Trophoblast cell (in vitro differentiated cells and primary cell): ENCODE measurements at regions not wholly inside any gene's neighbourhood (a gene's known extent, or its start where the extent isn't known, plus 50 kb on each side); places are given as distances from the start of the nearest gene placed in this dataset.

Source experiments
- DNase-seq, 2 donors: peaks; one replicate each; pipeline ENCODE4 v3.0.0-alpha.2; 2016
- H2AFZ ChIP-seq: 2 replicates; pipeline ENCODE4 v1.6.1; 2013; ENCODE audit warnings: low read length, moderate library complexity, mild to moderate bottlenecking; ENCODE audit not compliant: insufficient read depth, poor library complexity
- H2AK5ac ChIP-seq: 2 replicates; pipeline ENCODE4 v1.6.1; 2013; ENCODE audit warnings: mild to moderate bottlenecking, low read length
- H2BK120ac ChIP-seq: 2 replicates; pipeline ENCODE4 v1.6.1; 2013; ENCODE audit warnings: low read length, mild to moderate bottlenecking, moderate library complexity; ENCODE audit not compliant: insufficient read depth, poor library complexity
- H2BK12ac ChIP-seq: 2 replicates; pipeline ENCODE4 v1.6.1; 2013; ENCODE audit warnings: mild to moderate bottlenecking, low read length, moderate library complexity
- H2BK5ac ChIP-seq: 2 replicates; pipeline ENCODE4 v1.6.1; 2013; ENCODE audit warnings: low read length, low read depth, moderate library complexity, mild to moderate bottlenecking; ENCODE audit not compliant: poor library complexity
- H3K14ac ChIP-seq: 2 replicates; pipeline ENCODE4 v1.6.1; 2013; ENCODE audit warnings: mild to moderate bottlenecking, low read length
- H3K18ac ChIP-seq: 2 replicates; pipeline ENCODE4 v1.6.1; 2013; ENCODE audit warnings: mild to moderate bottlenecking, low read length
- H3K23ac ChIP-seq: 2 replicates; pipeline ENCODE4 v1.6.1; 2013; ENCODE audit warnings: low read length
- H3K27ac ChIP-seq: 2 replicates; pipeline ENCODE4 v1.5.1; 2013; ENCODE audit warnings: low read depth, mild to moderate bottlenecking, inconsistent platforms, low read length, moderate library complexity
- H3K27me3 ChIP-seq: 2 replicates; pipeline ENCODE4 v1.6.1; 2013; ENCODE audit warnings: inconsistent platforms, mild to moderate bottlenecking, low read length, moderate library complexity; ENCODE audit not compliant: insufficient read depth
- H3K36me3 ChIP-seq, 2 experiments: 1 replicate in 1 of 2; 2 replicates in 1 of 2; pipeline ENCODE4 v1.6.1; 2013; ENCODE audit warnings: low read length in 2 of 2, mild to moderate bottlenecking in 2 of 2, moderate library complexity in 1 of 2; ENCODE audit not compliant: insufficient read depth in 2 of 2, control insufficient read depth in 1 of 2
- H3K4ac ChIP-seq: 2 replicates; pipeline ENCODE4 v1.6.1; 2013; ENCODE audit warnings: low read depth, mild to moderate bottlenecking, low read length, moderate library complexity
- H3K4me1 ChIP-seq, 2 experiments: 1 replicate in 1 of 2; 2 replicates in 1 of 2; pipeline ENCODE4 v1.6.1; 2013; ENCODE audit warnings: low read length in 2 of 2, mild to moderate bottlenecking in 2 of 2, moderate library complexity in 1 of 2; ENCODE audit not compliant: insufficient read depth in 2 of 2, control insufficient read depth in 1 of 2
- H3K4me2 ChIP-seq: 2 replicates; pipeline ENCODE4 v1.6.1; 2013; ENCODE audit warnings: inconsistent platforms, mild to moderate bottlenecking, low read length, moderate library complexity
- H3K4me3 ChIP-seq: 2 replicates; pipeline ENCODE4 v1.5.1; 2013; ENCODE audit warnings: mild to moderate bottlenecking, low read depth, low read length, inconsistent platforms
- H3K79me1 ChIP-seq: one replicate; pipeline ENCODE4 v1.6.1; 2013; ENCODE audit warnings: low read length
- H3K79me2 ChIP-seq: 2 replicates; pipeline ENCODE4 v1.6.1; 2013; ENCODE audit warnings: low read length, mild to moderate bottlenecking; ENCODE audit not compliant: control insufficient read depth, insufficient read depth, poor library complexity
- H3K9ac ChIP-seq: 2 replicates; pipeline ENCODE4 v1.6.1; 2013; ENCODE audit warnings: mild to moderate bottlenecking, low read length
- H3K9me3 ChIP-seq: 2 replicates; pipeline ENCODE4 v1.6.1; 2013; ENCODE audit warnings: low read depth, mild to moderate bottlenecking, control low read depth, inconsistent platforms, low read length; ENCODE audit not compliant: insufficient read depth
- H4K12ac ChIP-seq: 2 replicates; pipeline ENCODE4 v1.6.1; 2013; ENCODE audit warnings: low read depth, mild to moderate bottlenecking, low read length, moderate library complexity
- H4K8ac ChIP-seq: 2 replicates; pipeline ENCODE4 v1.6.1; 2013; ENCODE audit warnings: low read depth, mild to moderate bottlenecking, low read length, moderate library complexity
- H4K91ac ChIP-seq: one replicate; pipeline ENCODE4 v1.6.1; 2013; ENCODE audit warnings: low read depth, mild to moderate bottlenecking, low read length, moderate library complexity
- WGBS: extraction: QIAGEN DNeasy Blood & Tissue Kit; methylation state at CpG from one replicate; pipeline ENCODE4 v1.1.7; 2013; ENCODE audit warnings: missing lambda C conversion rate; ENCODE audit not compliant: insufficient read length, insufficient coverage; ENCODE audit errors: extremely low coverage; 5-methylcytosine and 5-hydroxymethylcytosine counted together

- Histone ChIP-seq H3K9me3 (peaks cover 4% of the 10 kb centered on the region), H3K14ac (no peak overlapping the region)
Measured at GRCh38 chr20:55500130-55500529, 505.2 kb downstream of the CBLN4 start.

GRCh38 chr20:55488593-55488992, 516.7 kb downstream of the CBLN4 start:
- no peak overlapping the region for H2AK5ac ChIP-seq
- H3K4me2 ChIP-seq = no peak overlapping the region
- H3K27me3 ChIP-seq = no peaks in the 10 kb centered on the region
- H3K79me2 ChIP-seq = no peaks in the 10 kb centered on the region
- H2BK12ac ChIP-seq = no peak overlapping the region
- no CpG with 5 or more reads among the region's 1 CpG for WGBS
- no peak overlapping the region for H2BK120ac ChIP-seq
- H3K4me3 ChIP-seq = no peak overlapping the region
- H3K14ac ChIP-seq = no peak overlapping the region
- DNase-seq = no peak
- H3K36me3 ChIP-seq = no peaks in the 10 kb centered on the region
- no peak overlapping the region for H3K18ac ChIP-seq
- no peaks in the 10 kb centered on the region for H3K79me1 ChIP-seq
- no peak overlapping the region for H3K9ac ChIP-seq
- H4K8ac ChIP-seq = no peak overlapping the region
- H2AFZ ChIP-seq = no peak overlapping the region
- H4K12ac ChIP-seq = no peak overlapping the region
- no peaks in the 10 kb centered on the region for H3K4me1 ChIP-seq
- no peak overlapping the region for H3K23ac ChIP-seq
- H3K4ac ChIP-seq = no peak overlapping the region
- no peak overlapping the region for H4K91ac ChIP-seq
- no peak overlapping the region for H3K27ac ChIP-seq
- no peaks in the 10 kb centered on the region for H3K9me3 ChIP-seq
- no peak overlapping the region for H2BK5ac ChIP-seq

More at GRCh38 chr20:55500130-55500529, 505.2 kb downstream of the CBLN4 start:
- Histone ChIP-seq H3K79me2 (no peaks in the 10 kb centered on the region), H3K23ac (no peak overlapping the region), H2BK12ac (no peak overlapping the region), H2AFZ (no peak overlapping the region), H3K27ac (no peak overlapping the region), H2AK5ac (no peak overlapping the region), H3K4me3 (no peak overlapping the region), H3K4me1 (no peaks in the 10 kb centered on the region), H2BK120ac (no peak overlapping the region), H3K27me3 (no peaks in the 10 kb centered on the region), H3K9ac (no peak overlapping the region), H4K8ac (no peak overlapping the region), H3K4ac (no peak overlapping the region), H4K91ac (no peak overlapping the region), H3K79me1 (no peaks in the 10 kb centered on the region), H3K18ac (no peak overlapping the region), H2BK5ac (no peak overlapping the region), H3K4me2 (no peak overlapping the region), H3K36me3 (no peaks in the 10 kb centered on the region), H4K12ac (no peak overlapping the region)
- no peak for DNase-seq
- WGBS = no CpG with 5 or more reads among the region's 4 CpGs

GRCh38 chr20:55478724-55479450, 526.4 kb downstream of the CBLN4 start:
- Histone ChIP-seq H3K4me2 (no peak overlapping the region), H2BK120ac (no peak overlapping the region), H4K8ac (no peak overlapping the region), H4K12ac (no peak overlapping the region), H3K9ac (no peak overlapping the region), H2AK5ac (no peak overlapping the region), H2BK5ac (no peak overlapping the region), H3K4me3 (no peak overlapping the region), H3K27ac (no peak overlapping the region), H3K36me3 (no peaks in the 10 kb centered on the region), H3K79me2 (no peaks in the 10 kb centered on the region), H3K18ac (no peak overlapping the region), H4K91ac (no peak overlapping the region), H3K9me3 (no peaks in the 10 kb centered on the region), H3K23ac (no peak overlapping the region), H3K14ac (no peak overlapping the region), H2BK12ac (no peak overlapping the region), H2AFZ (no peak overlapping the region), H3K79me1 (no peaks in the 10 kb centered on the region), H3K4ac (no peak overlapping the region), H3K27me3 (no peaks in the 10 kb centered on the region), H3K4me1 (no peaks in the 10 kb centered on the region)
- WGBS = no CpG with 5 or more reads among the region's 2 CpGs
- DNase-seq = no peak

- H4K12ac ChIP-seq = no peak overlapping the region
- no peaks in the 10 kb centered on the region for H3K9me3 ChIP-seq
- H3K9ac ChIP-seq = no peak overlapping the region
- no peaks in the 10 kb centered on the region for H3K4me1 ChIP-seq
- no peaks in the 10 kb centered on the region for H3K79me2 ChIP-seq
- no peak overlapping the region for H2BK12ac ChIP-seq
- no peak overlapping the region for H4K8ac ChIP-seq
- H3K14ac ChIP-seq = no peak overlapping the region
- H3K27ac ChIP-seq = no peak overlapping the region
- no peak overlapping the region for H3K23ac ChIP-seq
- H4K91ac ChIP-seq = no peak overlapping the region
- no peaks in the 10 kb centered on the region for H3K79me1 ChIP-seq
- no CpG with 5 or more reads among the region's 4 CpGs for WGBS
- H2AFZ ChIP-seq = no peak overlapping the region
- no peak overlapping the region for H2BK120ac ChIP-seq
- no peak overlapping the region for H2BK5ac ChIP-seq
- H3K4me2 ChIP-seq = no peak overlapping the region
- no peaks in the 10 kb centered on the region for H3K36me3 ChIP-seq
- no peak overlapping the region for H3K18ac ChIP-seq
- no peaks in the 10 kb centered on the region for H3K27me3 ChIP-seq
- no peak overlapping the region for H3K4me3 ChIP-seq
- DNase-seq = no peak
- no peak overlapping the region for H3K4ac ChIP-seq
- H2AK5ac ChIP-seq = no peak overlapping the region
Measured at GRCh38 chr20:55472704-55473103, 532.6 kb downstream of the CBLN4 start.
